ENCODE measurements at regions not wholly inside any gene's neighbourhood (a gene's known extent, or its start where the extent isn't known, plus 50 kb on each side); places are given as distances from the start of the nearest gene placed in this dataset.

GRCh38 chr1:34322969-34323368 lies 146.3 kb downstream of the C1orf94 start:
- DNase-seq (ENCODE audit: low read depth): no peak
- no peak overlapping the region for H3K4me3 ChIP-seq (ENCODE audit: low read depth, low read length)
- TF ChIP-seq CTCF (IDR thresholded peaks at IDR 0.05; ENCODE audit: insufficient read depth, low read length): no peak

GRCh38 chr1:34324879-34325440 lies 148.3 kb downstream of the C1orf94 start:
- no peak for TF ChIP-seq CTCF (IDR thresholded peaks at IDR 0.05; ENCODE audit: insufficient read depth, low read length)
- no peak overlapping the region for H3K4me3 ChIP-seq (ENCODE audit: low read depth, low read length)

GRCh38 chr1:34328281-34328799 lies 151.6 kb downstream of the C1orf94 start:
- no peak for TF ChIP-seq CTCF (IDR thresholded peaks at IDR 0.05; ENCODE audit: insufficient read depth, low read length)
- H3K4me3 ChIP-seq (ENCODE audit: low read depth, low read length): no peak overlapping the region
- DNase-seq (ENCODE audit: low read depth): no peak

More at GRCh38 chr1:34324879-34325440, 148.3 kb downstream of the C1orf94 start:
- DNase-seq (ENCODE audit: low read depth): no peak

GRCh38 chr1:34330061-34330460 lies 153.4 kb downstream of the C1orf94 start:
- no peak for DNase-seq (ENCODE audit: low read depth)
- TF ChIP-seq CTCF (IDR thresholded peaks at IDR 0.05; ENCODE audit: insufficient read depth, low read length): no peak

GRCh38 chr1:34331020-34331926 lies 154.6 kb downstream of the C1orf94 start:
- TF ChIP-seq CTCF (IDR thresholded peaks at IDR 0.05; ENCODE audit: insufficient read depth, low read length): no peak
- DNase-seq (ENCODE audit: low read depth): no peak
- H3K4me3 ChIP-seq (ENCODE audit: low read depth, low read length): no peak overlapping the region

More at GRCh38 chr1:34330061-34330460, 153.4 kb downstream of the C1orf94 start:
- no peak overlapping the region for H3K4me3 ChIP-seq (ENCODE audit: low read depth, low read length)

GRCh38 chr1:34332996-34333395 lies 156.3 kb downstream of the C1orf94 start:
- no peak for TF ChIP-seq CTCF (IDR thresholded peaks at IDR 0.05; ENCODE audit: insufficient read depth, low read length)
- no peak overlapping the region for H3K4me3 ChIP-seq (ENCODE audit: low read depth, low read length)
- no peak for DNase-seq (ENCODE audit: low read depth)
